ENCODE measurements at regions not wholly inside any gene's neighbourhood (a gene's known extent, or its start where the extent isn't known, plus 50 kb on each side); places are given as distances from the start of the nearest gene placed in this dataset.

GRCh38 chr6:14365393-14365792, 247.8 kb downstream of the CD83 start:
- no peak for DNase-seq (ENCODE audit: low read depth in 1 of 2, low spot score in 1 of 2)

DNA sequence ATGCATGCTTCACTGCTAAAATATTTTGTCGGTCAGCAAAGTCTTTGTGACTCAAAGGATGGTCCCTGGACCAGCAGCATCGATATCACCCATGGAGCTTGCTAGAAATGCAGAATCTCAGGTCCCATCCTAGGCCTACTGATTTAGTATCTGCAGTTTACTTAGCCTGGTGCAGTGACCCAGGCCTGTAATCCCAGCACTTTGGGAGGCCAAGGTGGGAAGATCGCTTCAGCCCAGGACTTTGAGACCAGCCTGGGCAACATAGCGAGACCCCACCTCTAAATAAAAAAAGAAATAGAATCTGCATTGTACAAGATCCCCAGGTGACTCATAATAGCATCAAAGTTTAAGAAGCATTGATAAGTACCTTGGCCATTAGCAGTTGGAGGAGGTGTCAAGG, 248.7 kb downstream of the CD83 start:
- no peak for DNase-seq (ENCODE audit: low read depth in 1 of 2, low spot score in 1 of 2)

DNA sequence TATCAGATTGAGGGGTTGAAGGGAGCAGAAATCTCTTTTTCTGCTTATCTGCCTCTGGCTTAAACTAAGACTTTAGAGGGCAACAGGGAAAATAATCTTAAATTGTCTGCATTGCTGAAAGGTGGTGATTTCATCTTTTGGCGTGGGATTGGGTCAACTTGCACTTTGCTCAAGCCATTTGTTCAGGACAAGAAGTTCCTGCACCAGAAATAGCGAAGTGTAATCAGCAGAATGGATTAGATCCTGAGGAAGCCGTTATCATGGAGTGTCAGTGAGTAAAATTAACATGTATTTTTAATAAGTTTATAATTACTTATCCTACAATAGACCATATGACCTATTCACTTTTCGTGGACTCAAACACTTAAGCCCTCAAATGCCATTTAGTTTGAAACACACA, 249.3 kb downstream of the CD83 start:
- DNase-seq (ENCODE audit: low read depth in 1 of 2, low spot score in 1 of 2) = no peak

- no peak for DNase-seq (ENCODE audit: low read depth in 1 of 2, low spot score in 1 of 2)
Measured at GRCh38 chr6:14367296-14367695, 249.7 kb downstream of the CD83 start.

DNA sequence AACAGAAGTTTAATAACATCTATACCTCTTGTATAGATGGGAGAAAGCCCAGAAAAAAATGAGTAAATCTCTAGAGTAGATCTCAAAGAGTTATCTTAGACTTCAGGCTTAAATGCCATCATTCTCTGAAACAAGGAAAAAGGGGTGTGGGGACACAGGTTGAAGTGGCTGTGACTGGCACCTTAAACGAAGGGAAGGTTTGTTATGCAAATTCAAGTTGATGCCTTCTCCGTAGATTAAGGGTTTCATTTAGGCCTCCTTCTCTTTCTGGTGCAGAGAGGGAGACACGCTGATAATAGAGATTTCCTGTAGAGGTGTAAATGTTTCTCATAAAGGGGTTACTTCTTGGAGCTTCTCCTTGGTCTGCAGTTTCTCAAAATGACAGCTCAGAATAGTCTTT, 252.1 kb downstream of the CD83 start:
- no peak for DNase-seq (ENCODE audit: low read depth in 1 of 2, low spot score in 1 of 2)

DNA sequence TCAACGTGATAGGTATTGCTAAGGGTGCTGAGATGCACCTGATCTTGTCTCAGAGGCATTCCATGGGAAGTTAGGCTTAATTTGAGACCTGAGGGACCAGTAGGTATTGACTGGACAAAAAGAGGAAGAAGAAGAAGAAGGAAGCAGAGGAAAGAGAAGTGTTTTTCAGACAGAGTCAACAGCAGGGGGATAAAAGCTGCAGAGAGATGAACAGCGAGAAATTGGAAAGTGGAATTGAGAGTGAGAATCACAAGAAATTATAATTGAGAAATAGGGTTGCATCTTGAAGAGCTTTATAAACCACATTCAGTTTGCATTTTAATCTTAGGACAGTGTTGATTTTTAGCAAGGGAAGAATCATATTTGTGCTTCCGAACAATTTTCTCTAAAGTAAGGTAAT, 254.0 kb downstream of the CD83 start:
- DNase-seq (ENCODE audit: low read depth in 1 of 2, low spot score in 1 of 2) = no peak

GRCh38 chr6:14372734-14373489, 255.3 kb downstream of the CD83 start:
- no peak for DNase-seq (ENCODE audit: low read depth in 1 of 2, low spot score in 1 of 2)

DNA sequence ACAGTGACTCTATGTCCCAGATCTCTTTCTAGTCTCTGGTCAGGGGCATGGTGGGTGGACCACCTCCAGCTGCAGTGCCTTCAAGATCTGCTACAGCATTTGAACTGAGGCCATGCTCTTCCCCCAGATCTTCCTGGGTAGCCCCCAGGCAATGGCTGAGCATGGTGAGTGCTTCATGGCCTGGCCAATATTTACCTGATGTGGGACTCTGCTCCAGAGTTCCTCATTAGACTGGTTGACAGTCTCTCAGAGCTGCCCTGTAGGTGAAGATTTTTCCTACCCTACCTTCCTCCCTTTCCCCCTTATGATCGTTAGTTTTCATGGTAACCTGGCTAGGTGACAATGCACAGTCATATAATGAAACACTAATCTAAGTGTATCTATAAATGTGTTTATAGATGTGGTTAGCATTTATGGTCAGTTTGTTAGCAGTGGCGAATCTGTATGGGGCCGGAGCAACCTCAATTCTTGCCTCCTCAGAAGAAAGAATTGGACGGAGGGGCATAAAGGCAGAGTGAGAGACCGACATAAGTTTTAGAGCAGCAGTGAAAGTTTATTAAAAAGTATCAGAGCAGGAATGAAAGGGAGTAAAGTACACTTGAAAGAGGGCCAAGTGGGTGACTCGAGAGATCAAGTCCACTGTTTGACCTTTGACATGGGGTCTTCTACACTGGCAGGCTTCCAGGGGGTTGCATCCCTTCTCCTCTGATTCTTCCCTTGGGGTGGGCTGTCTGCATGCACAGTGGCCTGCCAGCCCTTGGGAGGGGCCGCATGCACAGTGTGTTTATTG, 256.3 kb downstream of the CD83 start:
- no peak for DNase-seq (ENCODE audit: low read depth in 1 of 2, low spot score in 1 of 2)

- DNase-seq (ENCODE audit: low read depth in 1 of 2, low spot score in 1 of 2) = no peak
Measured at GRCh38 chr6:14375930-14376329, 258.4 kb downstream of the CD83 start.

GRCh38 chr6:14379568-14379967, 262.0 kb downstream of the CD83 start:
- DNase-seq (ENCODE audit: low read depth in 1 of 2, low spot score in 1 of 2) = no peak

DNA sequence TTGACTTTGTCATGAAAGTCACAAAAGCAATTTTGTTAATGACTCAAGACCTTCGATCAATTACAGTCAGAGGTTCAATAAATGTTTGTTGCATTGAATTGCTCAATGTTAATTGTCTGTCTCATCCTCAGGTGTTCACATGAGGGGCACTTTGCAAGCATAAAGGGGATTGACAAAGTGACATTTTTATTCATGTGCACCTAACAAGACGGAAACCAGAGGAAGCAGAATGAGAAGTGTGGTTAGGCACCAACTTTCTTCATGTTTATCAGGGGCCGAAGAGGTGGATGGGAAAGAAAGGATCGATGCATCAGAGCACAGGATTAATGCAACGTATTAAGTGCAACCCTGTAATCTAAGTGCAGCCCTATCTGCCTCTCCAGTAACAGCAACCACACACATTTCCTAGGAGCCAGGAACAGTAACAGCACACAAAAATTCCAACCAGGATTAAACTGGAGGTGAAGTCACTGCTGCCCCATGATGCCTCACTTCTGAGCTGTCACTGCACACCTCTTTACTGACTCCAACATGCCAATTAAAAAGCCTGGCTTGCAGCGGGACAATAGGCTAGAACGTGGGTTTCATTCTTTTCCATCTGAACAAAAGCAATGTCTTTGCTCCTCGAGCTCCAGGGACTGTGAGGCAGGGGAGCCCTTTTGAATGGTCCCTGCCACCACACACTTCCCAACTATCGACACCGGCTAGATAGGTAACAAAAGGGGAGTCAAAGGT, 262.7 kb downstream of the CD83 start:
- no peak for DNase-seq (ENCODE audit: low read depth in 1 of 2, low spot score in 1 of 2)

- DNase-seq (ENCODE audit: low read depth in 1 of 2, low spot score in 1 of 2) = no peak
Measured at GRCh38 chr6:14380901-14381828, 263.6 kb downstream of the CD83 start.

GRCh38 chr6:14381829-14382677, 264.5 kb downstream of the CD83 start:
- no peak for DNase-seq (ENCODE audit: low read depth in 1 of 2, low spot score in 1 of 2)

- DNase-seq (ENCODE audit: low read depth in 1 of 2, low spot score in 1 of 2) = no peak
Measured at GRCh38 chr6:14382678-14383236, 265.2 kb downstream of the CD83 start.

GRCh38 chr6:14383393-14384174, 266.0 kb downstream of the CD83 start:
- no peak for DNase-seq (ENCODE audit: low read depth in 1 of 2, low spot score in 1 of 2)

DNA sequence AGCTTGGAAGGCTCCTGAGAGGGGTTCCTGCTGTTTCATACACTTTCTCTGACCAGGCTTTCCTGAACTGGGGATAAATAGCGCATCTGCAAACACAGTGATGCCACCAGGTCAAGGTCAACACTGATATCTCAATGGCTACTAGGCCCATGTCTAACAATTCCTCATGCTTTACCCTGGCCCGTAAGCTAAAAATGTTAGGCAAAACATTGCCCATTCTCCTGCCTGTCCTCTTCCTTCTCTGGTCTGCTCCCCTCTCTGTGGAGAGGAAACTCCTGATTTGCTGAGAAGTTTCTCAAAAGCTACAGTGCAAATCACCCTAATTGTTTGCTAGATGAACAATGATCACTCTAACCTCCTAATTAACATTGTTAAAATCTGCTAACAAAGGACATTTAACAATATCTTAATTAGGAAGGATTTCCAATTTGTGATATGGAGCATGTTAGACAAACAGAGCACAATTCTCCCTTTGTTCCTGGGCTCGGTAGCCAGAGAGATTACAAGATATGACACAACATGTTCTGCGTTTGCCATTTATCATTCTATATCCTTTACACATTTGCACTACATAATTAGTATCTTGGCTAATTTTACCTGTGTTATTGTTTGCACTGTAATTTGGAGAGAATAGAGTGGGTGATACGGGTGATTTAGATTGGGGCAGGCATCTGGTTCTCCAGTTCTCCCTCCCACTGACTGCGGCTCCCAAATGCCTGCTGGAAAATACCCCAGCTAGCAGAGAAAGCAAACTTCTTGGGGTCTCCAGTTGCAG, 266.8 kb downstream of the CD83 start:
- DNase-seq (ENCODE audit: low read depth in 1 of 2, low spot score in 1 of 2) = no peak

- no peak for DNase-seq (ENCODE audit: low read depth in 1 of 2, low spot score in 1 of 2)
Measured at GRCh38 chr6:14386263-14386662, 268.7 kb downstream of the CD83 start.

- no peak for DNase-seq (ENCODE audit: low read depth in 1 of 2, low spot score in 1 of 2)
Measured at GRCh38 chr6:14386668-14387067, 269.1 kb downstream of the CD83 start.

Data from stimulated activated CD4-positive, alpha-beta T cell treated with anti-CD3 and anti-CD28 coated beads, Interleukin-15, amount 100 ng/mL, for 1 hour (primary cell).